GM23338 (cell line): ENCODE measurements at regions not wholly inside any gene's neighbourhood (a gene's known extent, or its start where the extent isn't known, plus 50 kb on each side); places are given as distances from the start of the nearest gene placed in this dataset.

ENCODE experiments used
- ATAC-seq: fragments of 200-7000 bp; cut with Tn5 transposase; 3 replicates; pipeline ENCODE4 v1.9.1; 2020
- DNase-seq: peaks from one replicate; pipeline ENCODE4 v3.0.0-alpha.2; 2015; ENCODE audit warnings: low spot score
- H2AFZ ChIP-seq: fragments of 200-600 bp; sonication (generic); 2 replicates; pipeline ENCODE4 v1.8.0; 2016; ENCODE audit warnings: antibody characterized with exemption, mild to moderate bottlenecking, moderate library complexity
- H3F3A ChIP-seq: fragments of 200-600 bp; sonication (generic); replicated peaks from 2 replicates; pipeline ENCODE4 v1.8.0; 2017; ENCODE audit warnings: antibody characterized with exemption, mixed run types, low read depth
- H3K27ac ChIP-seq: fragments of 200-600 bp; sonication (generic); 2 replicates; pipeline ENCODE4 v1.6.1; 2016; ENCODE audit warnings: low read depth
- H3K27me3 ChIP-seq: fragments of 200-600 bp; sonication (generic); 2 replicates; pipeline ENCODE4 v1.8.0; 2016; ENCODE audit warnings: mild to moderate bottlenecking, mixed run types, moderate library complexity; ENCODE audit not compliant: insufficient read depth
- H3K36me3 ChIP-seq: fragments of 200-600 bp; sonication (generic); 2 replicates; pipeline ENCODE4 v1.8.0; 2016; ENCODE audit warnings: mild to moderate bottlenecking; ENCODE audit not compliant: insufficient read depth
- H3K4me1 ChIP-seq: fragments of 200-600 bp; sonication (generic); 2 replicates; pipeline ENCODE4 v1.8.0; 2016; ENCODE audit warnings: mild to moderate bottlenecking, moderate library complexity; ENCODE audit not compliant: insufficient read depth
- H3K4me2 ChIP-seq: fragments of 200-600 bp; sonication (generic); 2 replicates; pipeline ENCODE4 v1.7.1; 2017; ENCODE audit warnings: mixed run types
- H3K4me3 ChIP-seq: fragments of 200-600 bp; sonication (generic); 2 replicates; pipeline ENCODE4 v1.6.1; 2016; ENCODE audit warnings: mixed run types
- H3K79me2 ChIP-seq: fragments of 200-600 bp; sonication (generic); replicated peaks from 2 replicates; pipeline ENCODE4 v1.8.0; 2017; ENCODE audit warnings: mild to moderate bottlenecking; ENCODE audit not compliant: insufficient read depth
- H3K9me2 ChIP-seq: fragments of 200-600 bp; sonication (generic); 2 replicates; pipeline ENCODE4 v1.8.0; 2017; ENCODE audit not compliant: insufficient read depth
- H4K20me1 ChIP-seq: fragments of 200-600 bp; sonication (generic); replicated peaks from 2 replicates; pipeline ENCODE4 v1.8.0; 2017; ENCODE audit warnings: mild to moderate bottlenecking; ENCODE audit not compliant: insufficient read depth
- H3K27ac Mint-ChIP-seq: 2 replicates; pipeline ENCODE4 v1.8.0; 2020; ENCODE audit warnings: inconsistent platforms, mild to moderate bottlenecking, moderate library complexity, mixed read lengths
- H3K27me3 Mint-ChIP-seq: 3 replicates; pipeline ENCODE4 v1.8.0; 2022; ENCODE audit warnings: low read depth, mild to moderate bottlenecking, moderate library complexity, mixed read lengths, inconsistent platforms; ENCODE audit not compliant: insufficient read depth, poor library complexity
- H3K36me3 Mint-ChIP-seq: 3 replicates; pipeline ENCODE4 v1.8.0; 2021; ENCODE audit warnings: low read depth, mild to moderate bottlenecking, inconsistent platforms, moderate library complexity, mixed read lengths
- H3K4me1 Mint-ChIP-seq: 3 replicates; pipeline ENCODE4 v1.8.0; 2020; ENCODE audit warnings: mild to moderate bottlenecking, inconsistent platforms, mixed read lengths
- H3K4me3 Mint-ChIP-seq: 3 replicates; pipeline ENCODE4 v1.8.0; 2021; ENCODE audit warnings: moderate library complexity, mild to moderate bottlenecking, inconsistent platforms, mixed read lengths
- H3K9me3 Mint-ChIP-seq: 3 replicates; pipeline ENCODE4 v1.8.0; 2020; ENCODE audit warnings: moderate library complexity, mild to moderate bottlenecking, inconsistent platforms, mixed read lengths
- CREB1 ChIP-seq: fragments of 250-450 bp; sonication (Bioruptor Pico); IDR thresholded peaks from 2 replicates; pipeline ENCODE4 v1.5.0; 2020; ENCODE audit warnings: low read depth, mild to moderate bottlenecking, moderate library complexity
- JUNB ChIP-seq: IDR thresholded peaks from one replicate; pipeline ENCODE4 v1.6.1; 2016; ENCODE audit warnings: antibody characterized with exemption; ENCODE audit not compliant: unreplicated experiment
- NANOG ChIP-seq: IDR thresholded peaks from 2 replicates; pipeline ENCODE4 v1.6.1; 2016; ENCODE audit warnings: antibody characterized with exemption, borderline replicate concordance
- STAT1 ChIP-seq: IDR thresholded peaks from one replicate; pipeline ENCODE4 v1.6.1; 2016; ENCODE audit warnings: antibody characterized with exemption; ENCODE audit not compliant: unreplicated experiment
- TF ChIP-seq, protein P1 (sequence below): fragments of 250-450 bp; sonication (Bioruptor Pico); IDR thresholded peaks from 2 replicates; pipeline ENCODE4 v1.5.0; 2020; ENCODE audit warnings: mild to moderate bottlenecking, moderate library complexity
- TF ChIP-seq, protein P2 (sequence below): IDR thresholded peaks from one replicate; pipeline ENCODE4 v1.6.1; 2018; ENCODE audit warnings: antibody characterized with exemption; ENCODE audit not compliant: unreplicated experiment
- TF ChIP-seq, protein P3 (sequence below), 2 experiments: fragments of 200-600 bp in 1 of 2; sonication (generic) in 1 of 2; conservative IDR thresholded peaks; 2 replicates each; pipeline versions ENCODE4 v1.5.1 to v1.6.1; 2016 to 2017; ENCODE audit warnings: antibody characterized with exemption in 2 of 2, low read depth in 2 of 2, mild to moderate bottlenecking in 2 of 2, moderate library complexity in 1 of 2

DNA sequence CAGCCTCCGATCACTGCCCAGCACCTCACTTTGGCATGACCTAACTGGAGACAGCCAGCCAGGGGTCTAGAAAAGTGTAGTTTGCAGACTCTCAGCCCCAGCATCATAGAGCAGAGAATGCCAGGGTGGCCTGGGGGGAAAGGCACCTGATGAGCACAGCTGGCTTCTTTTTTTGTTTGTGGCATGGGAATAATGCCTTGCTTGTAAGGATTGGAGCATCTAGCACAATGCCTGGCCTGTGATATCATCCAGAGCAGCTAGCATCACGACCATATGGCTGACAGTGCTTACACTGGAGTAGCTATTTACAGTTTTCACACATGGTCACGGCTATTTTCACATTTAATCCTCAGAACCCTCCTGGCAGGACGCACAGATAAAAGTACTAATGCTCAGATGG, 594.8 kb upstream of the B3GAT1 start (continued):
- no peak for TF ChIP-seq CREB1 (CRISPR knock-in tag)

DNA sequence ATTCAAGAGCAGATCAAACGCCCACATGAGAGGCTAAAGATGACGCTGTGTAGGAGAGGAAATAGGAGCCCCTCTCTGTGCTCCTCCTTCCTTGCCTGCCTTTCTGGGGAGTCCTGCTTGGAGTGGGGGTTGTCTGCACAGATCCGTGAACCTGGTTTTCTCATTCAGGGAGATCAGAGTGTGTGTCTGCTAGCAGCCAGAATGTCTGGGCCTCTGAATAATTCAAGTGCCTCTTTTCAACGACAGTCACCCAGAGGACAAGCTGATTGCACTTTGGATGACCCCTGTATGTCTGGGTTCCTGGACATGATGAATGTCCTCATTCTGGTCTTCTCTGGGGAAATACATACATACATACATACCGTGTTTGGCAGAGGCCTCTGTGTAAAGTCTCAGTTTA, 592.5 kb upstream of the B3GAT1 start:
- peaks cover 3% of the 10 kb centered on the region; the same call in 1 of the 2 replicates for H3K9me2 ChIP-seq
- peaks cover 17% of the 10 kb centered on the region for H3K4me1 Mint-ChIP-seq
- H3K79me2 ChIP-seq, result no peaks in the 10 kb centered on the region
- H3K27me3 Mint-ChIP-seq, result peaks cover 1% of the 10 kb centered on the region
- H3K4me3 ChIP-seq, result no peak overlapping the region
- H3K27ac ChIP-seq, result no peak overlapping the region
- H3K4me2 ChIP-seq, result no peak overlapping the region
- H3K4me1 ChIP-seq, result peaks cover 12% of the 10 kb centered on the region; the same call in 1 of the 2 replicates
- H3K27me3 ChIP-seq, result no peaks in the 10 kb centered on the region
- TF ChIP-seq, protein P1, sequence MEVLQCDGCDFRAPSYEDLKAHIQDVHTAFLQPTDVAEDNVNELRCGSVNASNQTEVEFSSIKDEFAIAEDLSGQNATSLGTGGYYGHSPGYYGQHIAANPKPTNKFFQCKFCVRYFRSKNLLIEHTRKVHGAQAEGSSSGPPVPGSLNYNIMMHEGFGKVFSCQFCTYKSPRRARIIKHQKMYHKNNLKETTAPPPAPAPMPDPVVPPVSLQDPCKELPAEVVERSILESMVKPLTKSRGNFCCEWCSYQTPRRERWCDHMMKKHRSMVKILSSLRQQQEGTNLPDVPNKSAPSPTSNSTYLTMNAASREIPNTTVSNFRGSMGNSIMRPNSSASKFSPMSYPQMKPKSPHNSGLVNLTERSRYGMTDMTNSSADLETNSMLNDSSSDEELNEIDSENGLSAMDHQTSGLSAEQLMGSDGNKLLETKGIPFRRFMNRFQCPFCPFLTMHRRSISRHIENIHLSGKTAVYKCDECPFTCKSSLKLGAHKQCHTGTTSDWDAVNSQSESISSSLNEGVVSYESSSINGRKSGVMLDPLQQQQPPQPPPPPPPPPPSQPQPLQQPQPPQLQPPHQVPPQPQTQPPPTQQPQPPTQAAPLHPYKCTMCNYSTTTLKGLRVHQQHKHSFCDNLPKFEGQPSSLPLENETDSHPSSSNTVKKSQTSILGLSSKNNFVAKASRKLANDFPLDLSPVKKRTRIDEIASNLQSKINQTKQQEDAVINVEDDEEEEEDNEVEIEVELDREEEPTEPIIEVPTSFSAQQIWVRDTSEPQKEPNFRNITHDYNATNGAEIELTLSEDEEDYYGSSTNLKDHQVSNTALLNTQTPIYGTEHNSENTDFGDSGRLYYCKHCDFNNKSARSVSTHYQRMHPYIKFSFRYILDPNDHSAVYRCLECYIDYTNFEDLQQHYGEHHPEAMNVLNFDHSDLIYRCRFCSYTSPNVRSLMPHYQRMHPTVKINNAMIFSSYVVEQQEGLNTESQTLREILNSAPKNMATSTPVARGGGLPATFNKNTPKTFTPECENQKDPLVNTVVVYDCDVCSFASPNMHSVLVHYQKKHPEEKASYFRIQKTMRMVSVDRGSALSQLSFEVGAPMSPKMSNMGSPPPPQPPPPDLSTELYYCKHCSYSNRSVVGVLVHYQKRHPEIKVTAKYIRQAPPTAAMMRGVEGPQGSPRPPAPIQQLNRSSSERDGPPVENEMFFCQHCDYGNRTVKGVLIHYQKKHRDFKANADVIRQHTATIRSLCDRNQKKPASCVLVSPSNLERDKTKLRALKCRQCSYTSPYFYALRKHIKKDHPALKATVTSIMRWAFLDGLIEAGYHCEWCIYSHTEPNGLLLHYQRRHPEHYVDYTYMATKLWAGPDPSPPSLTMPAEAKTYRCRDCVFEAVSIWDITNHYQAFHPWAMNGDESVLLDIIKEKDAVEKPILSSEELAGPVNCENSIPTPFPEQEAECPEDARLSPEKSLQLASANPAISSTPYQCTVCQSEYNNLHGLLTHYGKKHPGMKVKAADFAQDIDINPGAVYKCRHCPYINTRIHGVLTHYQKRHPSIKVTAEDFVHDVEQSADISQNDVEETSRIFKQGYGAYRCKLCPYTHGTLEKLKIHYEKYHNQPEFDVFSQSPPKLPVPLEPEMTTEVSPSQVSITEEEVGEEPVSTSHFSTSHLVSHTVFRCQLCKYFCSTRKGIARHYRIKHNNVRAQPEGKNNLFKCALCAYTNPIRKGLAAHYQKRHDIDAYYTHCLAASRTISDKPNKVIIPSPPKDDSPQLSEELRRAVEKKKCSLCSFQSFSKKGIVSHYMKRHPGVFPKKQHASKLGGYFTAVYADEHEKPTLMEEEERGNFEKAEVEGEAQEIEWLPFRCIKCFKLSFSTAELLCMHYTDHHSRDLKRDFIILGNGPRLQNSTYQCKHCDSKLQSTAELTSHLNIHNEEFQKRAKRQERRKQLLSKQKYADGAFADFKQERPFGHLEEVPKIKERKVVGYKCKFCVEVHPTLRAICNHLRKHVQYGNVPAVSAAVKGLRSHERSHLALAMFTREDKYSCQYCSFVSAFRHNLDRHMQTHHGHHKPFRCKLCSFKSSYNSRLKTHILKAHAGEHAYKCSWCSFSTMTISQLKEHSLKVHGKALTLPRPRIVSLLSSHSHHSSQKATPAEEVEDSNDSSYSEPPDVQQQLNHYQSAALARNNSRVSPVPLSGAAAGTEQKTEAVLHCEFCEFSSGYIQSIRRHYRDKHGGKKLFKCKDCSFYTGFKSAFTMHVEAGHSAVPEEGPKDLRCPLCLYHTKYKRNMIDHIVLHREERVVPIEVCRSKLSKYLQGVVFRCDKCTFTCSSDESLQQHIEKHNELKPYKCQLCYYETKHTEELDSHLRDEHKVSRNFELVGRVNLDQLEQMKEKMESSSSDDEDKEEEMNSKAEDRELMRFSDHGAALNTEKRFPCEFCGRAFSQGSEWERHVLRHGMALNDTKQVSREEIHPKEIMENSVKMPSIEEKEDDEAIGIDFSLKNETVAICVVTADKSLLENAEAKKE (CRISPR knock-in tag), result no peak
- TF ChIP-seq CREB1 (CRISPR knock-in tag), result no peak
- TF ChIP-seq, protein P2, sequence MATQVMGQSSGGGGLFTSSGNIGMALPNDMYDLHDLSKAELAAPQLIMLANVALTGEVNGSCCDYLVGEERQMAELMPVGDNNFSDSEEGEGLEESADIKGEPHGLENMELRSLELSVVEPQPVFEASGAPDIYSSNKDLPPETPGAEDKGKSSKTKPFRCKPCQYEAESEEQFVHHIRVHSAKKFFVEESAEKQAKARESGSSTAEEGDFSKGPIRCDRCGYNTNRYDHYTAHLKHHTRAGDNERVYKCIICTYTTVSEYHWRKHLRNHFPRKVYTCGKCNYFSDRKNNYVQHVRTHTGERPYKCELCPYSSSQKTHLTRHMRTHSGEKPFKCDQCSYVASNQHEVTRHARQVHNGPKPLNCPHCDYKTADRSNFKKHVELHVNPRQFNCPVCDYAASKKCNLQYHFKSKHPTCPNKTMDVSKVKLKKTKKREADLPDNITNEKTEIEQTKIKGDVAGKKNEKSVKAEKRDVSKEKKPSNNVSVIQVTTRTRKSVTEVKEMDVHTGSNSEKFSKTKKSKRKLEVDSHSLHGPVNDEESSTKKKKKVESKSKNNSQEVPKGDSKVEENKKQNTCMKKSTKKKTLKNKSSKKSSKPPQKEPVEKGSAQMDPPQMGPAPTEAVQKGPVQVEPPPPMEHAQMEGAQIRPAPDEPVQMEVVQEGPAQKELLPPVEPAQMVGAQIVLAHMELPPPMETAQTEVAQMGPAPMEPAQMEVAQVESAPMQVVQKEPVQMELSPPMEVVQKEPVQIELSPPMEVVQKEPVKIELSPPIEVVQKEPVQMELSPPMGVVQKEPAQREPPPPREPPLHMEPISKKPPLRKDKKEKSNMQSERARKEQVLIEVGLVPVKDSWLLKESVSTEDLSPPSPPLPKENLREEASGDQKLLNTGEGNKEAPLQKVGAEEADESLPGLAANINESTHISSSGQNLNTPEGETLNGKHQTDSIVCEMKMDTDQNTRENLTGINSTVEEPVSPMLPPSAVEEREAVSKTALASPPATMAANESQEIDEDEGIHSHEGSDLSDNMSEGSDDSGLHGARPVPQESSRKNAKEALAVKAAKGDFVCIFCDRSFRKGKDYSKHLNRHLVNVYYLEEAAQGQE, result no peak
- TF ChIP-seq NANOG, result no peak
- no peak for TF ChIP-seq STAT1
- TF ChIP-seq, protein P3, sequence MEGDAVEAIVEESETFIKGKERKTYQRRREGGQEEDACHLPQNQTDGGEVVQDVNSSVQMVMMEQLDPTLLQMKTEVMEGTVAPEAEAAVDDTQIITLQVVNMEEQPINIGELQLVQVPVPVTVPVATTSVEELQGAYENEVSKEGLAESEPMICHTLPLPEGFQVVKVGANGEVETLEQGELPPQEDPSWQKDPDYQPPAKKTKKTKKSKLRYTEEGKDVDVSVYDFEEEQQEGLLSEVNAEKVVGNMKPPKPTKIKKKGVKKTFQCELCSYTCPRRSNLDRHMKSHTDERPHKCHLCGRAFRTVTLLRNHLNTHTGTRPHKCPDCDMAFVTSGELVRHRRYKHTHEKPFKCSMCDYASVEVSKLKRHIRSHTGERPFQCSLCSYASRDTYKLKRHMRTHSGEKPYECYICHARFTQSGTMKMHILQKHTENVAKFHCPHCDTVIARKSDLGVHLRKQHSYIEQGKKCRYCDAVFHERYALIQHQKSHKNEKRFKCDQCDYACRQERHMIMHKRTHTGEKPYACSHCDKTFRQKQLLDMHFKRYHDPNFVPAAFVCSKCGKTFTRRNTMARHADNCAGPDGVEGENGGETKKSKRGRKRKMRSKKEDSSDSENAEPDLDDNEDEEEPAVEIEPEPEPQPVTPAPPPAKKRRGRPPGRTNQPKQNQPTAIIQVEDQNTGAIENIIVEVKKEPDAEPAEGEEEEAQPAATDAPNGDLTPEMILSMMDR (conservative IDR thresholded peaks at IDR 0.05; ENCODE audit: low read depth in 2 of 2), result no peak
- no peak for TF ChIP-seq JUNB
- H3K36me3 Mint-ChIP-seq, result no peaks in the 10 kb centered on the region
- H4K20me1 ChIP-seq, result no peaks in the 10 kb centered on the region
- ATAC-seq (no peak), DNase-seq (no peak)
- H3F3A ChIP-seq, result no peaks in the 10 kb centered on the region
- H3K4me3 Mint-ChIP-seq, result no peak overlapping the region
- H3K9me3 Mint-ChIP-seq, result no peaks in the 10 kb centered on the region
- H2AFZ ChIP-seq, result 0 out of 2 replicates have a peak overlapping the region, but pooled peaks have one; percentile 28
- H3K36me3 ChIP-seq, result no peaks in the 10 kb centered on the region
- H3K27ac Mint-ChIP-seq, result no peak overlapping the region
